Endothelial cell of umbilical vein (primary cell): ENCODE measurements at regions not wholly inside any gene's neighbourhood (a gene's known extent, or its start where the extent isn't known, plus 50 kb on each side); places are given as distances from the start of the nearest gene placed in this dataset.

Experiments used
- EZH2 ChIP-seq: IDR thresholded peaks from 2 replicates; pipeline ENCODE4 v1.6.1; 2012; ENCODE audit warnings: borderline replicate concordance, low read depth, mild to moderate bottlenecking, moderate library complexity, low read length, inconsistent platforms; ENCODE audit not compliant: severe bottlenecking
- MYC ChIP-seq: IDR thresholded peaks from one replicate; pipeline ENCODE4 v1.6.1; 2011; ENCODE audit warnings: mild to moderate bottlenecking, low read depth, low read length
- POLR2A ChIP-seq: IDR thresholded peaks from 2 replicates; pipeline ENCODE4 v1.6.1; 2012; ENCODE audit warnings: low read depth, mild to moderate bottlenecking, control low read depth, low read length
- TF ChIP-seq, protein P1 (sequence below), 2 donors: IDR thresholded peaks; 1 replicate in 1 of 2; 2 replicates in 1 of 2; pipeline ENCODE4 v1.5.1; 2011; ENCODE audit warnings: low read length in 2 of 2, mild to moderate bottlenecking in 2 of 2, moderate library complexity in 2 of 2, control low read depth in 1 of 2, inconsistent platforms in 1 of 2, low read depth in 1 of 2; ENCODE audit not compliant: insufficient read depth in 1 of 2; ENCODE audit errors: extremely low read depth in 1 of 2

DNA sequence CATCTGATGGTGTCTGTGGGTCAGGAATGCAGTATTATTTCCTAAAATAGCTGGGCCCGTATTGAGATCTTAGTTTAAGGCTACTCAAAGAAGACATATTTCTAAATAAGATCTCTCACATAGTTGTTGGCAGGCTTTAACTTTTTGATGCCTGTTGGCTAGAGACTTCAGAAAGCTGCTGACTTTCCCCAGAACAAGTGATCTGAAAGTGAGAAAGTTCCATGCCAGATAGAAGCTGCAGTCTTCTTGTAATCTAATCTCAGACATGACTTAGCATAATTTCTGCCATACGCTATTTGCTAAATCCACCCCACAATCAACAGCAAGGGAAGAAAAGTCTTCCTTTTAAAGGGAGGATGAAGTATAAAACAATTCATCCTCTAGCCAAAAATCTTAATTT, 867.1 kb downstream of the IGSF11 start:
- TF ChIP-seq, protein P1, sequence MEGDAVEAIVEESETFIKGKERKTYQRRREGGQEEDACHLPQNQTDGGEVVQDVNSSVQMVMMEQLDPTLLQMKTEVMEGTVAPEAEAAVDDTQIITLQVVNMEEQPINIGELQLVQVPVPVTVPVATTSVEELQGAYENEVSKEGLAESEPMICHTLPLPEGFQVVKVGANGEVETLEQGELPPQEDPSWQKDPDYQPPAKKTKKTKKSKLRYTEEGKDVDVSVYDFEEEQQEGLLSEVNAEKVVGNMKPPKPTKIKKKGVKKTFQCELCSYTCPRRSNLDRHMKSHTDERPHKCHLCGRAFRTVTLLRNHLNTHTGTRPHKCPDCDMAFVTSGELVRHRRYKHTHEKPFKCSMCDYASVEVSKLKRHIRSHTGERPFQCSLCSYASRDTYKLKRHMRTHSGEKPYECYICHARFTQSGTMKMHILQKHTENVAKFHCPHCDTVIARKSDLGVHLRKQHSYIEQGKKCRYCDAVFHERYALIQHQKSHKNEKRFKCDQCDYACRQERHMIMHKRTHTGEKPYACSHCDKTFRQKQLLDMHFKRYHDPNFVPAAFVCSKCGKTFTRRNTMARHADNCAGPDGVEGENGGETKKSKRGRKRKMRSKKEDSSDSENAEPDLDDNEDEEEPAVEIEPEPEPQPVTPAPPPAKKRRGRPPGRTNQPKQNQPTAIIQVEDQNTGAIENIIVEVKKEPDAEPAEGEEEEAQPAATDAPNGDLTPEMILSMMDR (IDR thresholded peaks at IDR 0.05; ENCODE audit: extremely low read depth in 1 of 2, insufficient read depth in 1 of 2, low read depth in 1 of 2, low read length in 2 of 2): no peak
- TF ChIP-seq POLR2A (no peak), EZH2 (no peak), MYC (no peak)
